ENCODE measurements at regions not wholly inside any gene's neighbourhood (a gene's known extent, or its start where the extent isn't known, plus 50 kb on each side); places are given as distances from the start of the nearest gene placed in this dataset.

DNA sequence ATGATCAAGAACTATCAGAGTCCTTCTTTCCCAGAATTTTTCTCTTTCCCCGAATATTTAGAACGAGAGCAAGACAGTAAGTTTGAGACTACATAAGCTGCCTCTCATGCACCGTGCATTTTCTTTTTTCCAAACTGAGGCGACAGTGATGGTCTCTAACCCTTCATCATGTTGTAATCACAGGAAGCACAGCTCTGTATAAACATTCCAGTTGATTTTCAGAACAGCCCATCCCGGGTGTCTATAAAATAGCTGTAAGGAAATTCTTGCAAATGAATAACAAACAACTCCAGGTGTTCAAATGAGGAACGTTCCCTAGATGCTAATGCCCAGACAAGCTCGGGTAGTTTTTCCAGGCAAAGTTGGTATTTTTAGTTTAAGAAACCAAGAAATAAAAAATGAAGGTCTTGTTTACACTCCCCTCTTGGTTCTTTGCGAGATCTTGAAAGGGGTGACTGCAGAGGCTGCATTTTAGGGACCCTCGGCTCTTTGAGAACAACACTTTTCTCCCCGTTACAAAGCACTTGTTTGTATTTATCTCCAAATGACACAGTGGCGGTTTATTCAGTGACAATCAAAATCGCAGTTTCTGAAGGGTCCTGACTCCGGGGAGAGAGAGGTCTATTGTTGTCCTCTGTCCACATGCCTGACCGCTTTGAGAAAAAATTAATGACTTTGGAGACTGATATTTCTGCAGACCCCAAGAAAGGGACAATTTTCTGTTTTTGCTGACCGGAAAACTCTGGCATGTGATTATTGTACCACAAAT lies 101.1 kb upstream of the NCK2 start:
- TF ChIP-seq, protein P1, sequence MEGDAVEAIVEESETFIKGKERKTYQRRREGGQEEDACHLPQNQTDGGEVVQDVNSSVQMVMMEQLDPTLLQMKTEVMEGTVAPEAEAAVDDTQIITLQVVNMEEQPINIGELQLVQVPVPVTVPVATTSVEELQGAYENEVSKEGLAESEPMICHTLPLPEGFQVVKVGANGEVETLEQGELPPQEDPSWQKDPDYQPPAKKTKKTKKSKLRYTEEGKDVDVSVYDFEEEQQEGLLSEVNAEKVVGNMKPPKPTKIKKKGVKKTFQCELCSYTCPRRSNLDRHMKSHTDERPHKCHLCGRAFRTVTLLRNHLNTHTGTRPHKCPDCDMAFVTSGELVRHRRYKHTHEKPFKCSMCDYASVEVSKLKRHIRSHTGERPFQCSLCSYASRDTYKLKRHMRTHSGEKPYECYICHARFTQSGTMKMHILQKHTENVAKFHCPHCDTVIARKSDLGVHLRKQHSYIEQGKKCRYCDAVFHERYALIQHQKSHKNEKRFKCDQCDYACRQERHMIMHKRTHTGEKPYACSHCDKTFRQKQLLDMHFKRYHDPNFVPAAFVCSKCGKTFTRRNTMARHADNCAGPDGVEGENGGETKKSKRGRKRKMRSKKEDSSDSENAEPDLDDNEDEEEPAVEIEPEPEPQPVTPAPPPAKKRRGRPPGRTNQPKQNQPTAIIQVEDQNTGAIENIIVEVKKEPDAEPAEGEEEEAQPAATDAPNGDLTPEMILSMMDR (IDR thresholded peaks at IDR 0.05; ENCODE audit: low read depth, low read length, missing input control) = no peak
- TF ChIP-seq RXRA (IDR thresholded peaks at IDR 0.05) (no peak), YY1 (IDR thresholded peaks at IDR 0.05) (no peak), SP1 (IDR thresholded peaks at IDR 0.05) (no peak), RAD21 (IDR thresholded peaks at IDR 0.05) (no peak), TAF1 (conservative IDR thresholded peaks at IDR 0.05) (no peak), GABPA (IDR thresholded peaks at IDR 0.05 in 1 of 2, conservative IDR thresholded peaks at IDR 0.05 in 1 of 2) (no peak)
- TF ChIP-seq, protein P2, sequence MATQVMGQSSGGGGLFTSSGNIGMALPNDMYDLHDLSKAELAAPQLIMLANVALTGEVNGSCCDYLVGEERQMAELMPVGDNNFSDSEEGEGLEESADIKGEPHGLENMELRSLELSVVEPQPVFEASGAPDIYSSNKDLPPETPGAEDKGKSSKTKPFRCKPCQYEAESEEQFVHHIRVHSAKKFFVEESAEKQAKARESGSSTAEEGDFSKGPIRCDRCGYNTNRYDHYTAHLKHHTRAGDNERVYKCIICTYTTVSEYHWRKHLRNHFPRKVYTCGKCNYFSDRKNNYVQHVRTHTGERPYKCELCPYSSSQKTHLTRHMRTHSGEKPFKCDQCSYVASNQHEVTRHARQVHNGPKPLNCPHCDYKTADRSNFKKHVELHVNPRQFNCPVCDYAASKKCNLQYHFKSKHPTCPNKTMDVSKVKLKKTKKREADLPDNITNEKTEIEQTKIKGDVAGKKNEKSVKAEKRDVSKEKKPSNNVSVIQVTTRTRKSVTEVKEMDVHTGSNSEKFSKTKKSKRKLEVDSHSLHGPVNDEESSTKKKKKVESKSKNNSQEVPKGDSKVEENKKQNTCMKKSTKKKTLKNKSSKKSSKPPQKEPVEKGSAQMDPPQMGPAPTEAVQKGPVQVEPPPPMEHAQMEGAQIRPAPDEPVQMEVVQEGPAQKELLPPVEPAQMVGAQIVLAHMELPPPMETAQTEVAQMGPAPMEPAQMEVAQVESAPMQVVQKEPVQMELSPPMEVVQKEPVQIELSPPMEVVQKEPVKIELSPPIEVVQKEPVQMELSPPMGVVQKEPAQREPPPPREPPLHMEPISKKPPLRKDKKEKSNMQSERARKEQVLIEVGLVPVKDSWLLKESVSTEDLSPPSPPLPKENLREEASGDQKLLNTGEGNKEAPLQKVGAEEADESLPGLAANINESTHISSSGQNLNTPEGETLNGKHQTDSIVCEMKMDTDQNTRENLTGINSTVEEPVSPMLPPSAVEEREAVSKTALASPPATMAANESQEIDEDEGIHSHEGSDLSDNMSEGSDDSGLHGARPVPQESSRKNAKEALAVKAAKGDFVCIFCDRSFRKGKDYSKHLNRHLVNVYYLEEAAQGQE (IDR thresholded peaks at IDR 0.05) = no peak

Measured in liver (tissue), 3 donors.